ENCODE measurements at regions not wholly inside any gene's neighbourhood (a gene's known extent, or its start where the extent isn't known, plus 50 kb on each side); places are given as distances from the start of the nearest gene placed in this dataset.

- no peak for DNase-seq (ENCODE audit: low read depth, low spot score)
- no peak for TF ChIP-seq CTCF (IDR thresholded peaks at IDR 0.05; ENCODE audit: low read depth, low read length)
- no peak overlapping the region for H3K4me3 ChIP-seq (ENCODE audit: low read depth, low read length)
- in situ Hi-C loops (cut with HindIII; ENCODE audit: low sequenced_read_pairs), result no loop called here
Observed at GRCh38 chr1:72917920-72918319, 635.6 kb upstream of the NEGR1 start.

GRCh38 chr1:72915581-72915980, 633.2 kb upstream of the NEGR1 start:
- in situ Hi-C loops (cut with HindIII; ENCODE audit: low sequenced_read_pairs), result no loop called here
- no peak overlapping the region for H3K4me3 ChIP-seq (ENCODE audit: low read depth, low read length)
- no peak for TF ChIP-seq CTCF (IDR thresholded peaks at IDR 0.05; ENCODE audit: low read depth, low read length)
- no peak for DNase-seq (ENCODE audit: low read depth, low spot score)

DNA sequence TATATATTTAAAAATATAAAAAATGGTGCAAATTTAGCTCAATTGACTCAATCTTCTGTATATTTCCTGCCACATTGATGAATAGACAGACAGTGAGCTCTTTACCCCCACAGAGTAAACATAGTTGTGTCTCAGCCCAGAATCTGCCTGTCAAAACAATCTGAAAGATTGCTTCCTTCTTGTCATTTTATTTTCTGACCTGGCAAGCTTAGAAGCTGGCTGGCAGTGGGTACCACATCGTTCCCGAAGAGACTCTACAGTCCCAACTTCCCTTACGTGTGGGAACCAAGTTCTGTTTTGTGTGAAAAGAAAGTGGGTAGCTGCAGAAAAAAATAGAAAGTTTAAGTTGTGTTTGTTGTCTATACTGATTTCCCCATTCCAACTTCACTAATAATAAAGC, 629.3 kb upstream of the NEGR1 start:
- DNase-seq (ENCODE audit: low read depth, low spot score), result no peak
- H3K4me3 ChIP-seq (ENCODE audit: low read depth, low read length), result no peak overlapping the region
- no peak for TF ChIP-seq CTCF (IDR thresholded peaks at IDR 0.05; ENCODE audit: low read depth, low read length)
- in situ Hi-C loops (cut with HindIII; ENCODE audit: low sequenced_read_pairs), result no loop called here

DNA sequence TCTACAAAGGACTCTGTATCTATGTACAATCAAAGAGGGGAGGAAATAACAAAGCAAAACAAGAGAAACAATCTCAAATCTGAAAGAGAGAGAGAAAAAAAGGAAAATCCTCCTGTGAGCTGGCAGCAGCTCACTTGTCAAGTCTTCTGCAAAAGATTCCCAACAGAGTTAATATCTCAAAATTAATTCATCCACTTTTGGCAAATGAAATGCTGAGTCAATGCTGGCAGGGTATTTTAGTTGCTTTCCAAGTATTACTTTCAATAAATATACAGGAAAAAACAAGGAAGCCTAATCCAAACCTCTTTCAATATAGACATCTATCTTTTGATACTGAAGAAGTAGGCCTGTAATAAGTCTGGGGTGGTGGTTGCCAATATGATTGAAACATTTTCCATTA, 613.9 kb upstream of the NEGR1 start:
- no peak for DNase-seq (ENCODE audit: low read depth, low spot score)
- H3K4me3 ChIP-seq (ENCODE audit: low read depth, low read length), result no peak overlapping the region
- in situ Hi-C loops (cut with HindIII; ENCODE audit: low sequenced_read_pairs), result no loop called here
- TF ChIP-seq CTCF (IDR thresholded peaks at IDR 0.05; ENCODE audit: low read depth, low read length), result no peak

- peak; percentile 28 for DNase-seq (ENCODE audit: low read depth, low spot score)
- no peak for TF ChIP-seq CTCF (IDR thresholded peaks at IDR 0.05; ENCODE audit: low read depth, low read length)
- in situ Hi-C loops (cut with HindIII; ENCODE audit: low sequenced_read_pairs), result no loop called here
- H3K4me3 ChIP-seq (ENCODE audit: low read depth, low read length), result no peak overlapping the region
Observed at GRCh38 chr1:72892461-72892860, 610.1 kb upstream of the NEGR1 start.

- H3K4me3 ChIP-seq (ENCODE audit: low read depth, low read length), result no peak overlapping the region
- in situ Hi-C loops (cut with HindIII; ENCODE audit: low sequenced_read_pairs), result no loop called here
- DNase-seq (ENCODE audit: low read depth, low spot score), result no peak
- no peak for TF ChIP-seq CTCF (IDR thresholded peaks at IDR 0.05; ENCODE audit: low read depth, low read length)
Observed at GRCh38 chr1:72891976-72892375, 609.6 kb upstream of the NEGR1 start.

DNA sequence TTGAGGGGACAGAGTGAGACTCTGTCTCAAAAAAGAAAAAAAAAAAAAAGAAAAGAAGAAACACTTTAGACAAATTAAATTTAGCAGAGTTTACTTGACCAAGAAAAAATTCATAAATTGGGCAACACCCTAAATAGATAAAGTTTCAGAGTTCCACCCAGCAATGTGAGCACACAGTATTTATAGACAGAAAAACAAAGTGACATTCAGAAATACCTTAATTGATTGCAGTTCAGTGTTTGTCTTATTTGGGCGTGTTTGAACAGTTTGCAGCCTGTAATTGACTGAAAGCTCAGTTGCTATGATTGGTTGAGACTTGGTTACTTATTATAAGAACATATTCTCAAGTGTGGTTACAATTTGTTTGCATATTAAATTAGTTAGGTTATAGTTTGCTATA, 603.5 kb upstream of the NEGR1 start:
- DNase-seq (ENCODE audit: low read depth, low spot score), result no peak
- in situ Hi-C loops (cut with HindIII; ENCODE audit: low sequenced_read_pairs), result no loop called here
- no peak overlapping the region for H3K4me3 ChIP-seq (ENCODE audit: low read depth, low read length)
- TF ChIP-seq CTCF (IDR thresholded peaks at IDR 0.05; ENCODE audit: low read depth, low read length), result no peak
